ENCODE measurements at regions not wholly inside any gene's neighbourhood (a gene's known extent, or its start where the extent isn't known, plus 50 kb on each side); places are given as distances from the start of the nearest gene placed in this dataset.
A peak's percentile ranks its signal among the peaks of the same experiment; 100 is the strongest.

- Histone ChIP-seq H3K79me1 (ENCODE audit: low read depth, low read length) (no peaks in the 10 kb centered on the region), H3K9me3 (replicated peaks in 1 of 2; ENCODE audit: control insufficient read depth in 2 of 2, insufficient read depth in 1 of 2, low read depth in 1 of 2, low read length in 2 of 2) (peaks cover 0 to 2% of the 10 kb centered on the region in 2 donors), H3K27me3 (ENCODE audit: control insufficient read depth in 3 of 3, insufficient read depth in 3 of 3, low read depth in 1 of 3, low read length in 3 of 3) (peaks cover 0 to 2% (median 0%) of the 10 kb centered on the region in 3 experiments), H4K91ac (ENCODE audit: low read depth, low read length, poor library complexity) (no peak overlapping the region), H3K9ac (ENCODE audit: low read depth, low read length, poor library complexity) (no peak overlapping the region), H2BK15ac (ENCODE audit: low read length) (no peak overlapping the region), H2BK12ac (ENCODE audit: low read length) (no peak overlapping the region), H3K4me1 (ENCODE audit: control insufficient read depth in 2 of 2, insufficient read depth in 1 of 2, low read depth in 1 of 2, low read length in 2 of 2) (peaks cover 4 to 18% of the 10 kb centered on the region in 2 donors), H2BK5ac (ENCODE audit: low read length) (no peak overlapping the region), H3K36me3 (replicated peaks in 1 of 2; ENCODE audit: control insufficient read depth in 2 of 2, insufficient read depth in 2 of 2, low read length in 2 of 2) (no peaks in the 10 kb centered on the region), H3K4me2 (ENCODE audit: insufficient read depth, low read length, poor library complexity, severe bottlenecking) (no peak overlapping the region), H3K4me3 (ENCODE audit: low read length in 2 of 2) (no peak overlapping the region), H2AFZ (ENCODE audit: low read length) (no peak overlapping the region), H3K27ac (replicated peaks; ENCODE audit: low read length) (no peak overlapping the region), H3K23ac (ENCODE audit: low read depth, low read length, poor library complexity) (no peak overlapping the region), H3K14ac (ENCODE audit: low read length) (no peak overlapping the region), H2BK120ac (ENCODE audit: low read depth, low read length) (no peak overlapping the region), H2AK5ac (ENCODE audit: low read depth, low read length) (no peak overlapping the region), H3K4ac (ENCODE audit: low read length) (no peak overlapping the region), H3K18ac (ENCODE audit: low read length) (no peak overlapping the region), H4K8ac (ENCODE audit: low read depth, low read length) (no peak overlapping the region)
- no CpG with 5 or more reads among the region's 5 CpGs for WGBS, 2 donors (ENCODE audit: extremely low coverage in 2 of 2, insufficient read length in 2 of 2, insufficient replicate concordance in 1 of 2)
- no peak for DNase-seq (ENCODE audit: low spot score)
Observed at GRCh38 chr7:155882596-155882995, 70.3 kb upstream of the SHH start.

GRCh38 chr7:155881471-155882350, 69.4 kb upstream of the SHH start:
- Histone ChIP-seq H3K4me2 (ENCODE audit: insufficient read depth, low read length, poor library complexity, severe bottlenecking) (no peak overlapping the region), H3K27ac (replicated peaks; ENCODE audit: low read length) (no peak overlapping the region), H3K18ac (ENCODE audit: low read length) (peak overlapping the region; percentile 58), H3K14ac (ENCODE audit: low read length) (no peak overlapping the region), H4K91ac (ENCODE audit: low read depth, low read length, poor library complexity) (no peak overlapping the region), H2AFZ (ENCODE audit: low read length) (no peak overlapping the region), H3K23ac (ENCODE audit: low read depth, low read length, poor library complexity) (no peak overlapping the region), H3K9me3 (replicated peaks in 1 of 2; ENCODE audit: control insufficient read depth in 2 of 2, insufficient read depth in 1 of 2, low read depth in 1 of 2, low read length in 2 of 2) (peaks cover 0 to 2% of the 10 kb centered on the region in 2 donors), H2BK120ac (ENCODE audit: low read depth, low read length) (no peak overlapping the region), H3K9ac (ENCODE audit: low read depth, low read length, poor library complexity) (no peak overlapping the region), H2BK15ac (ENCODE audit: low read length) (no peak overlapping the region), H3K4ac (ENCODE audit: low read length) (no peak overlapping the region), H2BK12ac (ENCODE audit: low read length) (no peak overlapping the region), H3K4me1 (ENCODE audit: control insufficient read depth in 2 of 2, insufficient read depth in 1 of 2, low read depth in 1 of 2, low read length in 2 of 2) (peaks cover 4 to 18% of the 10 kb centered on the region in 2 donors), H3K4me3 (ENCODE audit: low read length in 2 of 2) (no peak overlapping the region), H3K36me3 (replicated peaks in 1 of 2; ENCODE audit: control insufficient read depth in 2 of 2, insufficient read depth in 2 of 2, low read length in 2 of 2) (no peaks in the 10 kb centered on the region), H2BK5ac (ENCODE audit: low read length) (no peak overlapping the region), H4K8ac (ENCODE audit: low read depth, low read length) (no peak overlapping the region), H3K27me3 (ENCODE audit: control insufficient read depth in 3 of 3, insufficient read depth in 3 of 3, low read depth in 1 of 3, low read length in 3 of 3) (peaks cover 0 to 2% (median 0%) of the 10 kb centered on the region in 3 experiments), H2AK5ac (ENCODE audit: low read depth, low read length) (no peak overlapping the region), H3K79me1 (ENCODE audit: low read depth, low read length) (no peaks in the 10 kb centered on the region)
- no CpG with 5 or more reads among the region's 34 CpGs for WGBS, 2 donors (ENCODE audit: extremely low coverage in 2 of 2, insufficient read length in 2 of 2, insufficient replicate concordance in 1 of 2)
- DNase-seq (ENCODE audit: low spot score) = no peak

GRCh38 chr7:155880721-155881120, 68.5 kb upstream of the SHH start:
- Histone ChIP-seq H3K18ac (ENCODE audit: low read length) (peak overlapping the region; percentile 2), H3K27me3 (ENCODE audit: control insufficient read depth in 3 of 3, insufficient read depth in 3 of 3, low read depth in 1 of 3, low read length in 3 of 3) (peaks cover 0 to 2% (median 0%) of the 10 kb centered on the region in 3 experiments), H3K4me2 (ENCODE audit: insufficient read depth, low read length, poor library complexity, severe bottlenecking) (no peak overlapping the region), H3K4ac (ENCODE audit: low read length) (no peak overlapping the region), H2BK12ac (ENCODE audit: low read length) (no peak overlapping the region), H4K8ac (ENCODE audit: low read depth, low read length) (no peak overlapping the region), H3K4me3 (ENCODE audit: low read length in 2 of 2) (no peak overlapping the region), H3K23ac (ENCODE audit: low read depth, low read length, poor library complexity) (no peak overlapping the region), H2BK120ac (ENCODE audit: low read depth, low read length) (no peak overlapping the region), H3K79me1 (ENCODE audit: low read depth, low read length) (no peaks in the 10 kb centered on the region), H3K36me3 (replicated peaks in 1 of 2; ENCODE audit: control insufficient read depth in 2 of 2, insufficient read depth in 2 of 2, low read length in 2 of 2) (no peaks in the 10 kb centered on the region), H3K9ac (ENCODE audit: low read depth, low read length, poor library complexity) (no peak overlapping the region), H3K14ac (ENCODE audit: low read length) (no peak overlapping the region), H2BK5ac (ENCODE audit: low read length) (no peak overlapping the region), H2AK5ac (ENCODE audit: low read depth, low read length) (no peak overlapping the region), H3K9me3 (replicated peaks in 1 of 2; ENCODE audit: control insufficient read depth in 2 of 2, insufficient read depth in 1 of 2, low read depth in 1 of 2, low read length in 2 of 2) (peaks cover 0 to 2% of the 10 kb centered on the region in 2 donors), H4K91ac (ENCODE audit: low read depth, low read length, poor library complexity) (no peak overlapping the region), H2AFZ (ENCODE audit: low read length) (no peak overlapping the region), H3K4me1 (ENCODE audit: control insufficient read depth in 2 of 2, insufficient read depth in 1 of 2, low read depth in 1 of 2, low read length in 2 of 2) (peaks cover 4 to 12% of the 10 kb centered on the region in 2 donors), H3K27ac (replicated peaks; ENCODE audit: low read length) (no peak overlapping the region), H2BK15ac (ENCODE audit: low read length) (no peak overlapping the region)
- DNase-seq (ENCODE audit: low spot score) = no peak
- no CpG with 5 or more reads among the region's 7 CpGs for WGBS, 2 donors (ENCODE audit: extremely low coverage in 2 of 2, insufficient read length in 2 of 2, insufficient replicate concordance in 1 of 2)

- Histone ChIP-seq H3K36me3 (replicated peaks in 1 of 2; ENCODE audit: control insufficient read depth in 2 of 2, insufficient read depth in 2 of 2, low read length in 2 of 2) (no peaks in the 10 kb centered on the region), H3K4ac (ENCODE audit: low read length) (no peak overlapping the region), H3K4me2 (ENCODE audit: insufficient read depth, low read length, poor library complexity, severe bottlenecking) (no peak overlapping the region), H3K27ac (replicated peaks; ENCODE audit: low read length) (no peak overlapping the region), H3K23ac (ENCODE audit: low read depth, low read length, poor library complexity) (no peak overlapping the region), H3K4me3 (ENCODE audit: low read length in 2 of 2) (no peak overlapping the region), H3K14ac (ENCODE audit: low read length) (no peak overlapping the region), H2AFZ (ENCODE audit: low read length) (no peak overlapping the region), H4K8ac (ENCODE audit: low read depth, low read length) (no peak overlapping the region), H2BK12ac (ENCODE audit: low read length) (no peak overlapping the region), H2AK5ac (ENCODE audit: low read depth, low read length) (peak overlapping the region; percentile 18), H3K79me1 (ENCODE audit: low read depth, low read length) (no peaks in the 10 kb centered on the region), H2BK15ac (ENCODE audit: low read length) (no peak overlapping the region), H3K27me3 (ENCODE audit: control insufficient read depth in 3 of 3, insufficient read depth in 3 of 3, low read depth in 1 of 3, low read length in 3 of 3) (peaks cover 0 to 2% (median 0%) of the 10 kb centered on the region in 3 experiments), H2BK120ac (ENCODE audit: low read depth, low read length) (no peak overlapping the region), H2BK5ac (ENCODE audit: low read length) (no peak overlapping the region), H3K18ac (ENCODE audit: low read length) (no peak overlapping the region), H3K9me3 (replicated peaks in 1 of 2; ENCODE audit: control insufficient read depth in 2 of 2, insufficient read depth in 1 of 2, low read depth in 1 of 2, low read length in 2 of 2) (peaks cover 0 to 2% of the 10 kb centered on the region in 2 donors), H3K4me1 (ENCODE audit: control insufficient read depth in 2 of 2, insufficient read depth in 1 of 2, low read depth in 1 of 2, low read length in 2 of 2) (peaks cover 0 to 3% of the 10 kb centered on the region in 2 donors), H4K91ac (ENCODE audit: low read depth, low read length, poor library complexity) (no peak overlapping the region), H3K9ac (ENCODE audit: low read depth, low read length, poor library complexity) (no peak overlapping the region)
- no peak for DNase-seq (ENCODE audit: low spot score)
- WGBS, 2 donors (ENCODE audit: extremely low coverage in 2 of 2, insufficient read length in 2 of 2, insufficient replicate concordance in 1 of 2) = no CpG with 5 or more reads among the region's 5 CpGs
Observed at GRCh38 chr7:155879592-155879991, 67.3 kb upstream of the SHH start.
